NCI-H1436 (cell line): ENCODE measurements at regions not wholly inside any gene's neighbourhood (a gene's known extent, or its start where the extent isn't known, plus 50 kb on each side); places are given as distances from the start of the nearest gene placed in this dataset.
"Not testable (repeated sequence)": the region's sequence is repeated elsewhere in the genome, so short reads cannot be mapped to it uniquely, and the experiment has no call there.

Experiments used
- DNase-seq: peaks from one replicate; lab custom pipeline; 2025; lab: John Stamatoyannopoulos, UW

DNA sequence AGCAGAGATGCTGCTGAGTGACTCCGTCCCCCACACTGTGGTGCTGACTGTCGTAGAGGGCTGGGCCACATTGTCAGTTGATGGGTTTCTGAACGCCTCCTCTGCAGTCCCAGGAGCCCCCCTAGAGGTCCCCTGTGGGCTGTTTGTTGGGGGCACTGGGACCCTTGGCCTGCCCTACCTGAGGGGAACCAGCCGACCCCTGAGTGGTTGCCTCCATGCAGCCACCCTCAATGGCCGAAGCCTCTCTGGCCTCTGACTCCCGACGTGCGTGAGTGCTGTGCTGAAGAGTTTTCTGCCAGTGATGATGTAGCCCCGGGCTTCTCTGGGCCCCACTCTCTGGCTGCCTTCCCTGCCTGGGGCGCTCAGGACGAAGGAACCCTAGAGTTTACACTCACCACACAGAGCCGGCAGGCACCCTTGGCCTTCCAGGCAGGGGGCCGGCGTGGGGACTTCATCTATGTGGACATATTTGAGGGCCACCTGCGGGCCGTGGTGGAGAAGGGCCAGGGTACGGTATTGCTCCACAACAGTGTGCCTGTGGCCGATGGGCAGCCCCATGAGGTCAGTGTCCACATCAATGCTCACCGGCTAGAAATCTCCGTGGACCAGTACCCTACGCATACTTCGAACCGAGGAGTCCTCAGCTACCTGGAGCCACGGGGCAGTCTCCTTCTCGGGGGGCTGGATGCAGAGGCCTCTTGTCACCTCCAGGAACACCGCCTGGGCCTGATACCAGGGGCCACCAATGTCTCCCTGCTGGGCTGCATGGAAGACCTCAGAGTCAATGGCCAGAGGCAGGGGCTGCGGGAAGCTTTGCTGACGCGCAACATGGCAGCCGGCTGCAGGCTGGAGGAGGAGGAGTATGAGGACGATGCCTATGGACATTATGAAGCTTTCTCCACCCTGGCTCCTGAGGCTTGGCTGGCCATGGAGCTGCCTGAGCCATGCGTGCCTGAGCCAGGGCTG lies 181.1 kb downstream of the TBC1D2B start:
- not testable (repeated sequence) for DNase-seq

DNA sequence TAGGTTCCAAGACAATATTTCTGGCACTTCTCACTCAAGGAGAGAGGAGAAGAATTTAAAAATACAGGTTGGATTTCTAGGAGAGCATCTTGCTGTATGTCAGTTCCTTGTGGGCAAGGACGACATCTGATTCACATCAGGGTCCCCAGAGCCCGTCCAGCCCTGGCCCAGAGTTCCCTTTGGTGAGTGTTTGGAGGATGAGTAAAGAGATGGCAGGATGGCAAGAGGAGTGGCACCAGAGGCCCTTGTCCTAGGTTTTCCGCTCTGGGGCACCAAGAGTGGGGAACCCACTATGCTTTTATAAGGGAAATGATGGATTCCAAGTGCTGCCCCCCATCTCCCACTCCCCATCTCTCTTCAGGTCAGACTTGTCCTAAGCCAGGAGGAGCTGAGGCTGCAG lies 181.8 kb downstream of the TBC1D2B start:
- DNase-seq = no peak

DNA sequence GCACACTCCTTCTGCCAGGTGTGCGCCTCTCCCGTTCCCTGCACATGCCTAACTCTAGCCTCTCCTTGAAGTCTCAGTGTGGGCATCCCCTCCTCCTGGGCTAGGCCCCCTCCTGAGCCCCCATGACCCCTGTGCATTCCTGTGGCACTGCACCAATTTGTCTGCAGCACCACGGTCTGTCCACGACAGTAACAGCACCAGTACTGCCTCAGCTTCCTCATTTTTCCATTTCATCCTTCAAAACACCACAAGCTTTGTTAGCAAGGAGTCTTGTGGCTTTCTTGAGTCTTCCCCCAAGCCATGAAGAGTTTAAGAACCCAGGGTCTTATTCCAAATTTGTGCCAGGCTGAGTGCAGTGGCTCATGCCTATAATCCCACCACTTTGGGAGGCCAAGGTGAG lies 182.4 kb downstream of the TBC1D2B start:
- DNase-seq = not testable (repeated sequence)

DNA sequence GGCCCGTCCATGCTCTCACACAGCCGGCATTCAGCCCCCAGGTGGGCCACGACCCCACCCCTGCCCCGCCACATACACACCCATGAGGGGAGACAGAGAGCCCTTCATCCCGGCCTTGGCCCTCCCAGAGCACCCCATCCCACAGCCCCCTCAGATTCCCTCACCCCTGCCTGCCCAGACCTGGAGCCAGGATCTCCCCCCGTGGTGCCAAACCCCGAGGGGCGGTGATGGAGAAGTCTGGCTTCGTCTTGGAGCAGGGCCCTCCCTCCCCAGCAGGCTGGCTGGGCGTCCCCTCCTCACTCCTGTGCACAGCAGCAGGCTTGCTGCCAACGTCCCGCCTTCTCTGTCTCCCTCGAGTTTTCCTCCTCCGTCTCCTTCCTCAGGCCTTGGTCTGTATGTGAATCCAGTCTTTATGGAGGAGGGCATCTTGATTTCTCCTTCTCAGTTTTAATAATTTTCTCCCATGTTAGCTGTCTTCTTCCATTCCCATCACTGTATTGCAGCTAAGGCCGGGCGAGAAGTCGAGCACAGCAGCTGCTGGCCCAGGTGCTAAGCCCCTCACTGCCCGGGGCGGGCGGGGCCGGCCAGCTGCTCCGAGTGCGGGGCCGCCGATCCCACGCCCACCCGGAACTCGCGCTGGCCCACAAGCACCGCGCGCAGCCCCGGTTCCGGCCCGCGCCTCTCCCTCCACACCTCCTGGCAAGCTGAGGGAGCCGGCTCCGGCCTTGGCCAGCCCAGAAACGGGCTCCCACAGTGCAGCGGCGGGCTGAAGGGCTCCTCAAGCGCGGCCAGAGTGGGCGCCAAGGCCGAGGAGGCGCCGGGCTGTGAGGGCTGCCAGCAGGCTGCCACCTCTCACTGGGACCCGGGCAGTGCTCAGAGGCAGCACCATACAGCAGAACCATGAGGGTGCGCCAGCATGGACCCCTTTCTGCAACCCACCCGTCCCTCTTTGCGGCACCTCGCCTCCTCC lies 183.6 kb downstream of the TBC1D2B start:
- not testable (repeated sequence) for DNase-seq

DNA sequence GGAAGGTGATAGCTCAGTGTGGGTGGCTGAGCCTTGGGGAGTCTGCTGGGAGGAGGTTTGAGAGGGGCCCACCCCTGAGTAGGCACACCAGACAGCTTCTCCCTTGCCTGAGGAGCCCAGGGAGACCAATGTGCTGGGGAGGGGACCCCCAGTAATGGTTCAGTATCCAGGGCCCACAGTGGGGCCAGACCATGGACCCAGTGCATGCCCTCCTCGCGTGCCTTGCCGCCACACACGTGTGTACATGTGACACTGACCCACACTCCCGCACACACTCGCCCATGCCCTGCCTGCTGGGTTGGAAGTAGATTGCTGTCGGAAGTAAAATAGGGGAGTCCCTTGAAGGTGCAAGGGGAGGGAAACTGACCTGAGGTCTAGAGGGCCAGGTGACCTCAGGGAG lies 184.3 kb downstream of the TBC1D2B start:
- not testable (repeated sequence) for DNase-seq

DNA sequence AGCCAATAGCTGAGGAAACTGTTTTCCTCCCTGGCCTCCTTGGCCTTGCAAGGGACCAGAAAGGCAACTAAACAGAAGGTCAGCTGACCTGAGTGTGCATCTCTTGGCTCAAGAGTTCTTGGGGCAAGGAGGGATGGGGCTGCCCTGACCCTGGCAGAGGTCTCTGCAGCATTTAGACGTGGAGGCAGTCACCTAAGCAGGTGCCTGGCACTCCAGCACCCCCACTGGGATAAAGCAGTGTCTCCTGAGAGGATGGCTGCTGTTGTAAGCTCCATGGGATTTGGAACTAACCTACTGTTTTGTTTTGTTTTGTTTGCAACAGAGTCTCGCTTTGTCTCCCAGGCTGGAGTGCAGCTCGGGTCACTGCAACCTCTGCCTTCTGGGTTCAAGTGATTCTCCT lies 185.2 kb downstream of the TBC1D2B start:
- no peak for DNase-seq

DNA sequence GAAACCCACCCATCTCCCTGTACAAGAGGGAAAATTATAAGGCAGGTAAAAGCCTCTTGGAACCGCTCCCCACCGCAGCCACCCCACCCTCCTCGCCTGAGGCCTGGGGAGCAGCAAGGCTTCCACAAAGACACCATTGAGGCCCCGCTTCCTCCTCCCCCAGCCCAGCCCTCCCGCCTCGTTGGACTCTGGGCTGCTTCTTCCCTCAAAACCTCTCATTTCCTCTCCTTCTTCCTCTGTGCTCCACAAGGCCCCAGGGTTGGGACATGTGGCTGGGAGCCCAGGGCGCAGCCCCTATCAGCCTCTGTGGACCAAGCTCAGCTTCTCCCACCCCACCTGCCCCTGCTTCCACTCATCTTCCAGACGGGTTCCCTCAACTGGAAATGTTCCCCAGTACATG lies 185.6 kb downstream of the TBC1D2B start:
- not testable (repeated sequence) for DNase-seq

DNA sequence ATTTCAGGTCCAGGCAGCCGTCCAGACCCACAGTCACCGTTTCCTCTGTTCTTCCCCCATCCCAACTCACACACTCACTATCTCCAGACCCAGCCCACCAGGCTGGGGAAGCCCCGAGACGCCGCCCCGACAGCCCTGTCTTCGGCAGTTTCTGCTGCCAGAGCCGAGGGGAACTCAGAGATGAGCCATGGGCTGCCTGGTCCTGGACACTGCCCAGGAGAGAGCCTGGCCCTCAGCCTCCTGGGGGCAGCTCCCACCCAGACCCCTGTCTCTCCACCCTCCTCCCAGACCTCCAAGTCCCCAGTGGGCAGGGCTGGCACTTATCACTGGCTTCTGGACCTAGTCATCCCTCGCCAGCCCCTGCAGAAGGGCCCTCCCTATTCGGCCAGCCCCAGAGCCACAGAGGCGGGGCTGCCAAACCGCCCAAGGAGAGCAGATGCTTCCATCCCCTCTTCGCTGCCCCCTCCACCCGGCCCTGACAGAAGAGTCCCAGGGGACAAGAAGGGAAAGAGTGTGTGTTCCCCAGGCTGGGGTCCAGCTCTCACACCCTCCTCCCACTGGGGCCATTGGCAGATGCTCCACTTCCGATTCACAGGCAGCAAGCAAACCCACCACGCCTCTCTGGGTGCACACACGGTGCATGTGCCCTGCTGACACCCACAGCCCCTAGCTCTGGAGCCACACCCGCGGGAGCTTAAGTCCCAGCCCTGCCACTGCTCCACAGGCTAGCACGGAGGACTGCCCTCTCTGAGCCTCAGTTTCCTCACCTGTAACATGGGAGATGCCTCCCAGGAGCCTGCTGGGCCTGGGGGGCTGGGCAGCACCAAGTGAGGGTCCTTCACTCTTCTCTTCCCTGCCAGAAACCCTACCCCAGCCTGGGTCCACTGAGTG lies 186.4 kb downstream of the TBC1D2B start:
- peak; percentile 5 for DNase-seq

DNA sequence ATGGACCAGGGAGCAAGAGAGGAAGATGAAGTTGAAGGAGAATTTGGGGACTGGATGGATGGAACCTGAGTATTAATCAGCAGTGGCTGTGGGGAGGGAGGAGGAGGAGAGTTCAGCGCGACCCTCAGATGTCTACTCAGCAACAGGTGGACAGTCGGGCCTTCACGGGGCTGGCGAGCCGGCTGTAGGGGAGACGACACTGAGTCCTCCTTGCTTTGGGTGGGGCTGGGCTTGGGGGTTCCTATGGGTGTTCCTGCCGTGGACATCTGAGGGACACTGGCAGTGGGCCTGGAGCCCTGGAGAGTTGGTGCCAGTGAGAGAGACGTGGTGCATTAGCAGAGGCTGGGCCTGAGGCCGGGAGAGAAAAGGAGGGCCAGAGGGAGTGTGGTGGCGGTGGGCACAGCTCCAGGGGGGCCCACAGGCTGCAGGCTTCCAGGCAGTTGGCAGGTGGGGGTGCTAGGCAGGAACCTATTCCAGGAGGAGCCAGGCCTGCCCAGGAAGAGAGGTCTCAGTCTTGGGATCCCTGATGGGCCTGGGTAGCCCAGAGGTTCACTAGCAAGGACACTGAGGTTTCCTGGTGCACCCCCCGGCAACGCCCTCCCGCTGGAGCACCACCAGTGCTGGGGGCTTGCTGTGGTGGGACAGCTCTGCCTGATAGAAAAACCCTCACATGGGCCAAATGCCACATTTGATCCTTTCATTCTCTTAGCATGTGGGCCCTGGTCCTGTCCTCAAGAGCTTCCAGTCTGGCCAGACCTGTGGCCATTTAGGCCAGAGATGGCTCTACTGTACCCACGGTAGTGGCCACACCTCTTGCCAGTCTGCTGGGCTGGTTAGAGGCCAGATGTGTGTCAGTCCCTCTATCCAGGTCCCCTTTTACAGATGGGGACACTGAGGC lies 187.4 kb downstream of the TBC1D2B start:
- DNase-seq = not testable (repeated sequence)

DNA sequence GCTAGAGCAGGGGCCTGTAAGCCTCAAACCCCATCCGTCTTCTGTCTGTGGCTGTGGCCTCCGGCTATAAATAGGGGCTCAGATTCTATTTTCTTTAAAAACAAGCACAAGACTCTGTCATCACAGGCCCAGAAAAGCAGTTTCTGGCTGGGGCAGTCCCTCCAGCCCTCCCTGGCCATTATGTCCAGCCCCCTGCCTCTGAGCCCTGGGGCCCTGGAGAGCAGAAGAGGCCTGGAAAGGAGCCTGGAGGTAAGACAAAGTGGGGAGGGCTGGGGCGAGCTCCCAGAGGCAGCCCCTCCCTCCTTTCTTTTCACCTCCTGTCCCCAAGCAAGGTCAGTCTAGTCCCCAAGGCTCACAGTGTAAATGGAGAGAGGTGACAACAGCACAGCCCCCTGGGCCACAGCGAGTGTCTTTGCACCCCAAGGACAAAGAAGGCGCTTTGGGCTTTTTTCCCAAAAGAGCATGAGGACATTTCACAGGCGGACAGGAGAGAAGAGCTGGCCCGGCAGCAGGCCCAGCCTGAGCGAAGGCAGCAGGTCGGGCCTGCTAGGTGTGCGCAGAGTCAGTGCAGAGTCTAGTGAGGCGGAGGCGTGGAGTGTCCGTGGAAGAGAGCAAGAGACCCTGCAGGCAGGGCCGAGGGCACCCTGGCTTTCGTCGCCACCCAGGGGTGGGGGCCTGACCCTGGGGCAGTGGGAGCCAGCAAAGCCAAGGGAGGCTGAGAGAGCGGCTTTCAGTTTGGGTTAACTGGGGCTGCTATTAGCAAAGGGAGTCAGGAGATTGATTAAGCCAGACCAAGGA lies 188.3 kb downstream of the TBC1D2B start:
- DNase-seq = no peak

DNA sequence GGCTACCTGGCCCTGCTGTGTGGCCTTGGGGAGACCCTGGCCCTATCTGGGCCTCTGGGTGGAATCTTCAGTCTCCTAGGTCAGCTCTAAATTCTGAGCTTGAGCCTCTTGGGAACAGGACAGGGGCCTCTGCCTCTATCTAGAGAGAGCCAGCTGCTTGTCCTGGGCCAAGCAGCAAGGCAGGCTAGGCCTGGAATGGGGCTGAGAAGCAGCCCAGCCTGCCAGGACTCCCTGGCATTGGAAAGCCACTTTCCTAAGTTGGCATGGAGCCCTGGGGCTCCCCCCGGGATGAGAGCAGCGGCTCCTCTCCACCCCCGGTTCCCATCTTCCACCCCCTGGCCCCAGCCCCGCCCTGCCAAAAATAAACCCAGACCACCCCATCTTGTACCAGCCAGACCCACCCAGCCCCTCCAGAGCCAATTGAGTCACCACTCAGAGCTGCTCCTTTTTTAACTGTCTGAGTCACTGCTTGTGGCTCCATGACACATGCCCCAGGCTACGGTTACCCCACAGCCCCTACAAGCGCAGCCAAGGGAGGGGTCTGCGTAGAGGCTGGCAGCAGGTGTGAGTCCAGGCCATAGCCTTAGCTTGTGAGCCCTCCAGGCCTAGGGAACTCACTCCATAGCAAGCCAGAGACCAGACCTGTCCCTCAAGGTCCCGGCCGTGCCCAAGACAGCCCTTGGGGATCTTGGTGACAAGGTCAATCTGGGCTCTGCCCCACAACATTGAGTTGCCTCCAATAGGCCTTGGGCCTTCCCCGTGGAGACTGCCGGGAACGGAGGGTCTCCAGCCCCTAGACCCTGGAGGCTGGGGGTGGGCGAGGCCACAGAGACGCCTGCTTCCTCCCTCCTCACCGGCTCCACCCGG lies 189.7 kb downstream of the TBC1D2B start:
- DNase-seq = not testable (repeated sequence)

DNA sequence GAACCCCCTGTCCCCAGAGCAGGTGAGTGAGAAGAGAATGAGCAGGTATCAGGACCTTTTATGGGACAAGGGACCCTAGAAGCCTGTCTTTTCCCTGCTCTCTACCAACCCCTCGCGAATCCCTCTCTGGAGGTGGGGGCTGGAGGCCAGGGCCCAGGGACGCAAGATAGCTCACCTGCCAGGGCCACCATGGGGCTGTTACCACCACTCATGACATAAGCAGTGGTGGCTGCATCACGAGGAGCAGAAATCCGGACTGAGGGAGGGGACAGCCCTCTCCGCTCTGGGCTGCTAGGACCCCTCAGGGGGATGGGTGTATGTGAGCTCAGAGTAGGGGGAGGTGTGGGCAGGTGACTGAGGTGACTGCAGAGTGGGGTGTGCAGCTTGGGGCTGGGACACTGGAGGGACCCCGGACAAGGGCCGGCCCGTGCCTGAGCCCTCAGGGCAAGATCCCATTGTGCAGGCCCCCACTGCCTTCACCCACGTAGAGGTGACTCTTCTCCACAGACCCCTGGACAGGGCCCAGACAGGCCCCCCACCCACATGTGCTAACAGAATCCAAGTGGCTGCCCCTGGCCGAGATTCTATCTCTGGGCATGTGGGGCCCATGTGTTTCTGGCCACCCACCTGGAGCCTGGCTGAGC lies 190.6 kb downstream of the TBC1D2B start:
- DNase-seq = no peak

DNA sequence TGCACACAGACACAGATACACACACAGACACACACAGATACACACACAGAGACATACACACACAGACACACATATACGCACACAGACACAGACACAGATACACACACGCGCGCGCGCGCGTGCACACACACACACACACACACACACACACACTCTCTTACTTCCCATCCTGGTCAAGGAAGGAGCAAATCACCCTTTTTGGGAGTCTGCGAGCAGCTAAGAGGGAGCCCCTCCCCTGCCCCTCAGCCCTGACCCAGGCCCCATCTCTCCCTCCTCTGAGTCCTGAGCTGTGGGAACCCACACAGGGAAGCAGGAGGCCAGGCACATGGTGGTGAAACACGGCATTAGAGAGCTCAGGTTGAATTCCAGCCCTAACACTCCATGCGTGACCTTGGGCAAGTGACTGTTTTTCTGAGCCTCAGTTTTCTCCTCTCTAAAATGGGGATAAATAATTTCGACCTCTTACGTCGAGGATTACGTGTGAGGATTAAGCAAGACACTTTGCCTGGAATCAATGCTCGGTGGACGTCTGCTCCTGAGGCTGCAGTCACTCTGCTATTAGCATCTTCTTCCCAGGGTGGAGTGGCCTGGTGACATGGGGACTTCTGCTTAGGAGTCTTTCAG lies 191.5 kb downstream of the TBC1D2B start:
- not testable (repeated sequence) for DNase-seq

DNA sequence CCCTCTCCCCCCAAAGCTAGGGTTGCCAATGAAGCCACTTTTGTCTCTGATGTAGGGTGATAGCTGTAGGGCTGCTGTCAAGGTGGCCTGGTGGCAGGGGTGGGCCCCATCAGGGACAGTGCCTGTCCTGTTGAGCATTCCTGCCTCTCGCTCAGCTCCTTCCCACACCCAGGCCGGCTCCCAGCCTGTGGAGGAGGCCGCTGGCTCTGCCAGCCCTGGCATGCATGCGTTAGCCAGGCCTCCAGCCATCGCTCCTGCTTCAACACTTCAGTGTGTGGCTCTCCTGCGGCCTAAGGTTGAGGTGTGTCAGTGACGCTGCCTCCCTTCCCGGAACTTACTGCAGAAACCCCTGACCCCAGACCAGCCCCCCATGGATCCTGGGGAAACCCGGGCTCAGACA lies 194.5 kb downstream of the TBC1D2B start:
- not testable (repeated sequence) for DNase-seq

DNA sequence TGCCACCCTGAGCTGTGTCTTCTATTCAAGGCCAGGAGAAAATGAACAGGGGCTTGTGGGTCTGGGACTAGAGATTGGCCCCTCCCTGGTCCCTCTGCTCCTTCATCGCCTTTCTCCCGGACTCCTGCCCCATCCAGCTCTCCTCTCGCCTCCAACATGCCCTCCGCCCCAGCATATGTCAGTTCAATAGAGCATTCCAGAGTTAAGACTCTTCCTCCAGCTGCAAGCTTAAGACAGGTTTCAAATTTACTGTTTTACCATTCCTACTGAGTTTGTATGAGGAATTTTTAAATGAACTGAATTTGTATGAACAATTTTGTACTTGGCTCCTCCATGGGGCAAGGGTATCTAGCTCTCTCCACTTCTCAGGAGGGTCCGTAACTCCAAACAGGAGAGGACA lies 195.6 kb downstream of the TBC1D2B start:
- no peak for DNase-seq

DNA sequence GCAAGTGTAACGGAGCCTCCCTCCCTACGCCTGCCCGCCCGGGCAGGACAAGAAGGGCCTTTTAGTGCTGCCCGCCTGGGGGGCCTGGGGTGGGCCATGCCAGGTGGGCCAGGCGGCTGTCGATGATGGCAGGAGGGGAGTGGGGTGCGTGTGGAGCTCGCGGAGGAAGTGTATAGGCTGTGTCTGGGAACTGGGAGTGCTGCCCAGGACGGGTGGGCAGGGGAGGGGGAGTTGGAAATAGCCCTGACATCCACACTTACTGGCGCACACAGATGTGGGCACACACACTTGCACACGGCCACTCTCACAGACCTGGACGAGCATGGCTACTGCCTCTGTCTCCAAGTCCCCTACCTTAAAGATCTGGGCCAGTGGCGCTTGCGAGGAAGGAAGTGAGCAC lies 196.0 kb downstream of the TBC1D2B start:
- not testable (repeated sequence) for DNase-seq

DNA sequence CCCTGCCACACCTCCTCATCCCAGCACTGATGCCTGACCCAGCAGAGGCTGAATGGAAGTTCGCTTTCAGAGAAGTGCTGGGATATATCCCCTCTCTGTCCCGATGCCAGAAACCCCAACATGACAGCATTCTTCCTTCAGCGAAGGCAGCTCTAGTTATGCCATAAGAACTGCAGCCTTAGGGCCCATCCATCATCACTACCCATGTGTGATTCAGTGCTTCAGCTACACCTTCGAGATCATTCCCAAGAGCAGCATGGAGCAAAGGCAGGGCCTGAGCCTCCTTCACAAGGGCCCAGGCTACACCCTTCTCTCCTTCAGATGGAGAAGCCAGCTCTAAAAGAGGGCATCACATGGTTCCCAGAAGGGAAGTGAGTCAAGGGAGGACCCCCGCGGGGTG lies 198.0 kb downstream of the TBC1D2B start:
- not testable (repeated sequence) for DNase-seq
